ENCODE measurements at regions not wholly inside any gene's neighbourhood (a gene's known extent, or its start where the extent isn't known, plus 50 kb on each side); places are given as distances from the start of the nearest gene placed in this dataset.
"Not testable (repeated sequence)": the region's sequence is repeated elsewhere in the genome, so short reads cannot be mapped to it uniquely, and the experiment has no call there.

GRCh38 chr9:87382900-87383299 lies 114.8 kb upstream of the DAPK1 start:
- TF ChIP-seq POLR2A (IDR thresholded peaks at IDR 0.05): no peak
- TF ChIP-seq, protein P1, sequence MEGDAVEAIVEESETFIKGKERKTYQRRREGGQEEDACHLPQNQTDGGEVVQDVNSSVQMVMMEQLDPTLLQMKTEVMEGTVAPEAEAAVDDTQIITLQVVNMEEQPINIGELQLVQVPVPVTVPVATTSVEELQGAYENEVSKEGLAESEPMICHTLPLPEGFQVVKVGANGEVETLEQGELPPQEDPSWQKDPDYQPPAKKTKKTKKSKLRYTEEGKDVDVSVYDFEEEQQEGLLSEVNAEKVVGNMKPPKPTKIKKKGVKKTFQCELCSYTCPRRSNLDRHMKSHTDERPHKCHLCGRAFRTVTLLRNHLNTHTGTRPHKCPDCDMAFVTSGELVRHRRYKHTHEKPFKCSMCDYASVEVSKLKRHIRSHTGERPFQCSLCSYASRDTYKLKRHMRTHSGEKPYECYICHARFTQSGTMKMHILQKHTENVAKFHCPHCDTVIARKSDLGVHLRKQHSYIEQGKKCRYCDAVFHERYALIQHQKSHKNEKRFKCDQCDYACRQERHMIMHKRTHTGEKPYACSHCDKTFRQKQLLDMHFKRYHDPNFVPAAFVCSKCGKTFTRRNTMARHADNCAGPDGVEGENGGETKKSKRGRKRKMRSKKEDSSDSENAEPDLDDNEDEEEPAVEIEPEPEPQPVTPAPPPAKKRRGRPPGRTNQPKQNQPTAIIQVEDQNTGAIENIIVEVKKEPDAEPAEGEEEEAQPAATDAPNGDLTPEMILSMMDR (IDR thresholded peaks at IDR 0.05): no peak
- DNase-seq: no peak
- intact Hi-C loops (cut with DNase I): no loop called here

GRCh38 chr9:87383344-87384150 lies 114.1 kb upstream of the DAPK1 start:
- TF ChIP-seq, protein P1 (IDR thresholded peaks at IDR 0.05): no peak
- no peak for TF ChIP-seq POLR2A (IDR thresholded peaks at IDR 0.05)
- Histone ChIP-seq H3K36me3 (no peaks in the 10 kb centered on the region), H3K4me3 (no peak overlapping the region), H3K4me1 (peaks cover 0 to 11% (median 8%) of the 10 kb centered on the region in 3 donors), H3K27ac (no peak overlapping the region), H3K9me3 (no peaks in the 10 kb centered on the region), H3K27me3 (peaks cover 0 to 6% (median 0%) of the 10 kb centered on the region in 4 donors)
- WGBS, 2 donors: 56 to 69% methylated on average over 5 to 7 of the region's 7 CpGs
- intact Hi-C loops (cut with DNase I): no loop called here
- DNase-seq: no peak

More at GRCh38 chr9:87382900-87383299, 114.8 kb upstream of the DAPK1 start:
- no peak overlapping the region for H3K4me3 ChIP-seq
- H3K36me3 ChIP-seq: no peaks in the 10 kb centered on the region
- no peaks in the 10 kb centered on the region for H3K9me3 ChIP-seq
- H3K27ac ChIP-seq: no peak overlapping the region
- peaks cover 0 to 11% (median 8%) of the 10 kb centered on the region in 3 donors for H3K4me1 ChIP-seq
- WGBS, 2 donors: 52 to 57% methylated on average over 9 of the region's 9 CpGs
- H3K27me3 ChIP-seq: peaks cover 0 to 6% (median 0%) of the 10 kb centered on the region in 4 donors

- no peak for DNase-seq
Measured at GRCh38 chr9:87386490-87387025, 111.1 kb upstream of the DAPK1 start.

DNA sequence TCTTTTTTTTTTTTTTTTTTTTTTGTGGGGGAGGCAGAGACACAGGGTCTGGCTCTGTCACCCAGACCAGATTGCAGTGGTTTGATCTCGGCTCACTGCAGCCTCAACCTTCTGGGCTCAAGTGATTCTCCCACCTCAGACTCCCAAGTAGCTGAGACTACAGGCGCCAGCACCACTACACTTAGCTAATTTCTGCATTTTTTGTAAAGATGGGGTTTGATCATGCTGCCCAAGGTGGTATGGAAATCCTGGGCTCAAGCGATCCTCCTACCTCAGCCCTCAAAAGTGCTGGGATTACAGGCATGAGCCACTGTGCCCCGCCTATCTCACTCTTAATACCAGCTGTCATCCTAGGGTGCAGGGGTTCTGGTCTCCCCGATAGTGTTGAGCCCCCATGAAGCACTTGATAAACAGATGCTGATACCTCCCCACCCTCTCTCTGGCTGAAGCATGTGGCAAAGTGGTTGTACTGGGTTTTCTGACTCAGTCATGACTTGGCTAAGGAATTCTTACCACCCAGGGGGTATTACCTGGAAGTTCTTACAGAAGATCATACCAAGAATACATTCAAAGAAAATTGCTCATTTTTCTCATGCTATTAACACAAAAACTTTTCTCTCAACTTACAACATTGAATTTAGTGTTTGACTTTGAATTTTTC lies 110.2 kb upstream of the DAPK1 start:
- DNase-seq: no peak
- no peaks in the 10 kb centered on the region for H3K9me3 ChIP-seq
- H3K4me3 ChIP-seq: no peak overlapping the region
- no peak overlapping the region for H3K27ac ChIP-seq
- 70 to 77% methylated on average over 2 to 4 of the region's 5 CpGs for WGBS, 2 donors
- no peaks in the 10 kb centered on the region for H3K36me3 ChIP-seq
- intact Hi-C loops (cut with DNase I): no loop called here
- no peaks in the 10 kb centered on the region for H3K4me1 ChIP-seq
- peaks cover 0 to 13% (median 0%) of the 10 kb centered on the region in 4 donors for H3K27me3 ChIP-seq
- TF ChIP-seq, protein P1 (IDR thresholded peaks at IDR 0.05): no peak
- TF ChIP-seq POLR2A (IDR thresholded peaks at IDR 0.05): no peak

More at GRCh38 chr9:87386490-87387025, 111.1 kb upstream of the DAPK1 start:
- Histone ChIP-seq H3K27ac (no peak overlapping the region), H3K4me1 (peaks cover 0 to 6% (median 6%) of the 10 kb centered on the region in 3 donors), H3K36me3 (no peaks in the 10 kb centered on the region), H3K9me3 (no peaks in the 10 kb centered on the region), H3K4me3 (no peak overlapping the region), H3K27me3 (peaks cover 0 to 13% (median 0%) of the 10 kb centered on the region in 4 donors)
- TF ChIP-seq, protein P1 (IDR thresholded peaks at IDR 0.05): no peak
- no peak for TF ChIP-seq POLR2A (IDR thresholded peaks at IDR 0.05)
- WGBS, 2 donors: 49 to 60% methylated on average over 1 to 2 of the region's 2 CpGs
- intact Hi-C loops (cut with DNase I): no loop called here

DNA sequence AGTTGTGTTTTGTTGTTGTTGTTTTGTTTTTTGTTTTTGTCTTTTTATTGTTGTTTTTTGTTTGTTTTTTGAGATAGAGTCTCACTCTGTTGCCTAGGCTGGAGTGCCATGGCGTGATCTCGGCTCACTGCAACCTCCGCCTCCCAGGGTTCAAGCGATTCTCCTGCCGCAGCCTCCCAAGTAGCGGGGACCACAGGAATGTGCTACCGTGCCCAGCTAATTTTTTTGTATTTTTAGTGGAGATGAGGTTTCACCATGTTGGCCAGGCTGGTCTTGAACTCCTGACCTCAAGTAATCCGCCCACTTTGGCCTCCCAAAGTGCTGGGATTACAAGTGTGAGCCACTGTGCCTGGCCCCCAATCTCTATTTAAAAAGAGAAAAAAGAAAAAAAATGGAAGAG lies 109.0 kb upstream of the DAPK1 start:
- H3K4me1 ChIP-seq; DNase-seq; H3K36me3 ChIP-seq; intact Hi-C loops (cut with DNase I); H3K27ac ChIP-seq; H3K9me3 ChIP-seq; H3K4me3 ChIP-seq: not testable (repeated sequence)
- H3K27me3 ChIP-seq: peaks cover 0 to 13% (median 0%) of the 10 kb centered on the region in 4 donors
- 85 to 96% methylated on average over 8 of the region's 8 CpGs for WGBS, 2 donors
